ENCODE measurements at regions not wholly inside any gene's neighbourhood (a gene's known extent, or its start where the extent isn't known, plus 50 kb on each side); places are given as distances from the start of the nearest gene placed in this dataset.

GRCh38 chr6:164247106-164247505, 832.6 kb downstream of the QKI start:
- H3K9me3 ChIP-seq (ENCODE audit: insufficient read depth, low read depth, low read length), result no peaks in the 10 kb centered on the region
- peaks cover 7% of the 10 kb centered on the region for H3K4me1 Mint-ChIP-seq (ENCODE audit: low read depth, unreplicated experiment)
- peak overlapping the region; percentile 37 for H3K27ac Mint-ChIP-seq (ENCODE audit: unreplicated experiment)
- H3K27me3 Mint-ChIP-seq (ENCODE audit: low read depth, unreplicated experiment), result no peaks in the 10 kb centered on the region
- H3K4me1 ChIP-seq (ENCODE audit: insufficient read depth, low read length), result peaks cover 12% of the 10 kb centered on the region
- DNase-seq (ENCODE audit: low read depth) (peak; percentile 61), FAIRE-seq (peak; percentile 26)
- H3K4me3 ChIP-seq (ENCODE audit: insufficient read depth, low read depth, low read length), result no peak overlapping the region
- H3K4me3 Mint-ChIP-seq (ENCODE audit: unreplicated experiment), result no peak overlapping the region
- peaks cover 1% of the 10 kb centered on the region for H3K9me3 Mint-ChIP-seq (ENCODE audit: unreplicated experiment)
- H3K4me2 ChIP-seq (ENCODE audit: low read length), result peak overlapping the region; percentile 57
- TF ChIP-seq CTCF (IDR thresholded peaks at IDR 0.05; ENCODE audit: insufficient read depth, low read depth, low read length) (no peak), EZH2 (IDR thresholded peaks at IDR 0.05; ENCODE audit: insufficient read depth, low read length) (no peak)
- H2AFZ ChIP-seq (ENCODE audit: low read depth, low read length), result peak overlapping the region; percentile 16
- no peaks in the 10 kb centered on the region for H3K36me3 ChIP-seq (ENCODE audit: insufficient read depth, low read length)
- H3K79me2 ChIP-seq (ENCODE audit: insufficient read depth, low read length), result no peaks in the 10 kb centered on the region
- peak overlapping the region; percentile 6 for H3K27ac ChIP-seq (ENCODE audit: low read depth, low read length)
- no peaks in the 10 kb centered on the region for H3K36me3 Mint-ChIP-seq (ENCODE audit: low read depth, unreplicated experiment)
- H4K20me1 ChIP-seq (ENCODE audit: insufficient read depth, low read length), result no peaks in the 10 kb centered on the region
- H3K9ac ChIP-seq (ENCODE audit: low read length), result no peak overlapping the region
- H3K27me3 ChIP-seq (ENCODE audit: insufficient read depth, low read length), result no peaks in the 10 kb centered on the region

DNA sequence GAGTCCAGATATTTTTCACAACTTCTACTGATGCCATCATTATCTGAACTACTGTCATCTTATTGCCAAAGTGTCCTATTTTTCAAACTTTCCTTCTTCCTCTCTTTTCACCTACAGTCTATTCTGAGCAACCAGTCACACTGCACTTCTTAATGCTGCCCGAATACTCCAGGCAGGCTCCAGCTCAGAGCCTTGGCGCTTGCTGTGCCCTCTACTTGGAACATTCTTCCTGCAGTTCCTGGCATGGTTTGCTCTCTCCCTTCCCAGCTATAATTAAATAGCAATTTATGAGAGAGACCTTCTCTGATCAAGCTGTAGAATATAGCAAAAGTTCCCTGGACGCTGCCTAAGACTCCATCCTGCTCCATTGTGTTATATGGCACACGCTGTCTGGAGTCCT, 831.6 kb downstream of the QKI start:
- H3K27me3 ChIP-seq (ENCODE audit: insufficient read depth, low read length), result no peaks in the 10 kb centered on the region
- H3K27me3 Mint-ChIP-seq (ENCODE audit: low read depth, unreplicated experiment), result no peaks in the 10 kb centered on the region
- H3K9me3 Mint-ChIP-seq (ENCODE audit: unreplicated experiment), result peaks cover 1% of the 10 kb centered on the region
- H3K9ac ChIP-seq (ENCODE audit: low read length), result no peak overlapping the region
- H3K4me3 Mint-ChIP-seq (ENCODE audit: unreplicated experiment), result no peak overlapping the region
- H4K20me1 ChIP-seq (ENCODE audit: insufficient read depth, low read length), result no peaks in the 10 kb centered on the region
- H3K27ac ChIP-seq (ENCODE audit: low read depth, low read length), result no peak overlapping the region
- DNase-seq (ENCODE audit: low read depth) (no peak), FAIRE-seq (no peak)
- H3K27ac Mint-ChIP-seq (ENCODE audit: unreplicated experiment), result no peak overlapping the region
- H3K9me3 ChIP-seq (ENCODE audit: insufficient read depth, low read depth, low read length), result no peaks in the 10 kb centered on the region
- TF ChIP-seq EZH2 (IDR thresholded peaks at IDR 0.05; ENCODE audit: insufficient read depth, low read length) (no peak), CTCF (IDR thresholded peaks at IDR 0.05; ENCODE audit: insufficient read depth, low read depth, low read length) (no peak)
- H3K36me3 Mint-ChIP-seq (ENCODE audit: low read depth, unreplicated experiment), result no peaks in the 10 kb centered on the region
- H3K4me3 ChIP-seq (ENCODE audit: insufficient read depth, low read depth, low read length), result no peak overlapping the region
- no peaks in the 10 kb centered on the region for H3K79me2 ChIP-seq (ENCODE audit: insufficient read depth, low read length)
- H3K4me1 Mint-ChIP-seq (ENCODE audit: low read depth, unreplicated experiment), result peaks cover 7% of the 10 kb centered on the region
- H3K4me1 ChIP-seq (ENCODE audit: insufficient read depth, low read length), result peaks cover 12% of the 10 kb centered on the region
- no peak overlapping the region for H2AFZ ChIP-seq (ENCODE audit: low read depth, low read length)
- H3K4me2 ChIP-seq (ENCODE audit: low read length), result no peak overlapping the region
- H3K36me3 ChIP-seq (ENCODE audit: insufficient read depth, low read length), result no peaks in the 10 kb centered on the region

DNA sequence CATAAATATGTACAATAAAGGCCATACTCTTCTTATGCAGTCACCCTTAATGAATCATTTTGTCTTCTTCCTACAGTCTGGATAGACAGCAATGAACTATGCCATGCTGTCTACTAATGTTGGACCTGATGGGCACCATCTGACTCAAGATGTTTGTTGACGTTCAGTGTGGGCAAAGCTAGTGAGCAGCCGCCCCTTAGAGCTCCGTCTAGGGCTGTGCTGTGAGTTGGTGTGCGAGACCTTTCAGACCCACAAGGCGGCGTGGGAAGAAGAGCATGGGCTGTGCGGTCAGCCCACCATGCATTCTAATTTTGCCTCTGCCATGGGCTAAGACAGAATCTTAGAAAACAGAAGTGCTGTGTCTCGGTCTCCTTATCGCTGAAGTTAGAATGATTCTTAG, 829.4 kb downstream of the QKI start:
- Mint-ChIP-seq H3K4me3 (ENCODE audit: unreplicated experiment) (no peak overlapping the region), H3K27me3 (ENCODE audit: low read depth, unreplicated experiment) (no peaks in the 10 kb centered on the region), H3K4me1 (ENCODE audit: low read depth, unreplicated experiment) (peaks cover 7% of the 10 kb centered on the region), H3K27ac (ENCODE audit: unreplicated experiment) (no peak overlapping the region), H3K36me3 (ENCODE audit: low read depth, unreplicated experiment) (no peaks in the 10 kb centered on the region), H3K9me3 (ENCODE audit: unreplicated experiment) (peaks cover 4% of the 10 kb centered on the region)
- H3K27me3 ChIP-seq (ENCODE audit: insufficient read depth, low read length), result no peaks in the 10 kb centered on the region
- H3K4me2 ChIP-seq (ENCODE audit: low read length), result no peak overlapping the region
- H4K20me1 ChIP-seq (ENCODE audit: insufficient read depth, low read length), result no peaks in the 10 kb centered on the region
- TF ChIP-seq CTCF (IDR thresholded peaks at IDR 0.05; ENCODE audit: insufficient read depth, low read depth, low read length) (no peak), EZH2 (IDR thresholded peaks at IDR 0.05; ENCODE audit: insufficient read depth, low read length) (no peak)
- H2AFZ ChIP-seq (ENCODE audit: low read depth, low read length), result no peak overlapping the region
- no peaks in the 10 kb centered on the region for H3K79me2 ChIP-seq (ENCODE audit: insufficient read depth, low read length)
- no peaks in the 10 kb centered on the region for H3K9me3 ChIP-seq (ENCODE audit: insufficient read depth, low read depth, low read length)
- no peak overlapping the region for H3K9ac ChIP-seq (ENCODE audit: low read length)
- no peak overlapping the region for H3K4me3 ChIP-seq (ENCODE audit: insufficient read depth, low read depth, low read length)
- FAIRE-seq, result no peak
- peak; percentile 3 for DNase-seq (ENCODE audit: low read depth)
- no peaks in the 10 kb centered on the region for H3K36me3 ChIP-seq (ENCODE audit: insufficient read depth, low read length)
- peaks cover 12% of the 10 kb centered on the region for H3K4me1 ChIP-seq (ENCODE audit: insufficient read depth, low read length)
- no peak overlapping the region for H3K27ac ChIP-seq (ENCODE audit: low read depth, low read length)
